ENCODE measurements at regions not wholly inside any gene's neighbourhood (a gene's known extent, or its start where the extent isn't known, plus 50 kb on each side); places are given as distances from the start of the nearest gene placed in this dataset.

DNA sequence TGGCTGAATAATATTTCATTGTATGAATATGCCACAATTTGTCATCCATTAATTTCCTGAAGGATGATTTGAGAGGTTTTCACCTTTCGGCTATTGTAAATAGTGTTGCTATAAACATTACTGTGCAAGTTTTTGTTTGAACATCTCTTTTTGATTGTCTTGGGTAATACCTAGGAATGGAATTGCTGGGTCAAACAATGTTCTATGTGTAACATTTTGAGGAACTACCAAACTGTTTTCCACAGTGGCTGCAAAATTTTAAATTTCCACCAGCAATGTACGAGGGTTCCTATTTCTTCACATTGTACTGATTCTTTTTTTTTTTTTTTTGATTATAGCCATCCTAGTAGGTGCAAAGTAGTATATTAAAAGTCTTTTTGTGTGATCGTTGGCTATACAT lies 63.8 kb upstream of the ANKH start:
- TF ChIP-seq, protein P1, sequence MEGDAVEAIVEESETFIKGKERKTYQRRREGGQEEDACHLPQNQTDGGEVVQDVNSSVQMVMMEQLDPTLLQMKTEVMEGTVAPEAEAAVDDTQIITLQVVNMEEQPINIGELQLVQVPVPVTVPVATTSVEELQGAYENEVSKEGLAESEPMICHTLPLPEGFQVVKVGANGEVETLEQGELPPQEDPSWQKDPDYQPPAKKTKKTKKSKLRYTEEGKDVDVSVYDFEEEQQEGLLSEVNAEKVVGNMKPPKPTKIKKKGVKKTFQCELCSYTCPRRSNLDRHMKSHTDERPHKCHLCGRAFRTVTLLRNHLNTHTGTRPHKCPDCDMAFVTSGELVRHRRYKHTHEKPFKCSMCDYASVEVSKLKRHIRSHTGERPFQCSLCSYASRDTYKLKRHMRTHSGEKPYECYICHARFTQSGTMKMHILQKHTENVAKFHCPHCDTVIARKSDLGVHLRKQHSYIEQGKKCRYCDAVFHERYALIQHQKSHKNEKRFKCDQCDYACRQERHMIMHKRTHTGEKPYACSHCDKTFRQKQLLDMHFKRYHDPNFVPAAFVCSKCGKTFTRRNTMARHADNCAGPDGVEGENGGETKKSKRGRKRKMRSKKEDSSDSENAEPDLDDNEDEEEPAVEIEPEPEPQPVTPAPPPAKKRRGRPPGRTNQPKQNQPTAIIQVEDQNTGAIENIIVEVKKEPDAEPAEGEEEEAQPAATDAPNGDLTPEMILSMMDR (IDR thresholded peaks at IDR 0.05; ENCODE audit: low read length), result no peak
- TF ChIP-seq EZH2phosphoT487 (IDR thresholded peaks at IDR 0.05; ENCODE audit: low read length), result no peak

Data from MM.1S (cell line).